Prostate gland (tissue), 2 donors: ENCODE measurements at regions not wholly inside any gene's neighbourhood (a gene's known extent, or its start where the extent isn't known, plus 50 kb on each side); places are given as distances from the start of the nearest gene placed in this dataset.
"Not testable (repeated sequence)": the region's sequence is repeated elsewhere in the genome, so short reads cannot be mapped to it uniquely, and the experiment has no call there.

Source experiments
- DNase-seq: peaks from one replicate; pipeline ENCODE4 v3.0.0-alpha.2; 2019; ENCODE audit warnings: low spot score
- H3K27ac ChIP-seq, 2 donors: fragments of 200-600 bp; sonication (generic); 2 replicates each; pipeline ENCODE4 v1.5.1; 2017 to 2019
- H3K27me3 ChIP-seq: fragments of 200-600 bp; sonication (generic); replicated peaks from 2 replicates; pipeline ENCODE4 v1.5.1; 2019; ENCODE audit not compliant: insufficient read depth
- H3K36me3 ChIP-seq, 2 donors: fragments of 200-600 bp; sonication (generic); 1 replicate in 1 of 2; 2 replicates in 1 of 2; pipeline versions ENCODE4 v1.5.1 to v1.8.1; 2017 to 2019
- H3K4me1 ChIP-seq: fragments of 200-600 bp; sonication (generic); replicated peaks from 2 replicates; pipeline ENCODE4 v1.5.1; 2019
- H3K4me3 ChIP-seq, 2 donors: fragments of 200-600 bp; sonication (generic); 2 replicates each; pipeline ENCODE4 v1.5.1; 2017 to 2019
- H3K9me3 ChIP-seq: fragments of 200-600 bp; sonication (generic); 2 replicates; pipeline ENCODE4 v1.5.1; 2017
- CTCF ChIP-seq, 4 experiments: fragments of 200-600 bp in 2 of 4; fragments of 450-650 bp in 2 of 4; sonication (generic) in 2 of 4; IDR thresholded peaks; 1 replicate in 3 of 4; 2 replicates in 1 of 4; pipeline ENCODE4 v1.5.1; 2016 to 2019; ENCODE audit warnings: antibody characterized with exemption in 4 of 4, mild to moderate bottlenecking in 2 of 4, moderate library complexity in 2 of 4
- POLR2A ChIP-seq: fragments of 450-650 bp; IDR thresholded peaks from one replicate; pipeline ENCODE4 v1.6.1; 2016; ENCODE audit warnings: antibody characterized with exemption, mild to moderate bottlenecking
- POLR2AphosphoS5 ChIP-seq: sonication (generic); formaldehyde crosslinking; IDR thresholded peaks from one replicate; pipeline ENCODE4 v1.6.1; 2017; ENCODE audit warnings: antibody characterized with exemption
- WGBS: methylation state at CpG from one replicate; pipeline ENCODE4 v1.1.5; 2018; 5-methylcytosine and 5-hydroxymethylcytosine counted together
- intact Hi-C: fragments of 100-400 bp; cut with DNase I; formaldehyde crosslinking; loops from one replicate; pipeline ENCODE4 v1.14.2; 2022

DNA sequence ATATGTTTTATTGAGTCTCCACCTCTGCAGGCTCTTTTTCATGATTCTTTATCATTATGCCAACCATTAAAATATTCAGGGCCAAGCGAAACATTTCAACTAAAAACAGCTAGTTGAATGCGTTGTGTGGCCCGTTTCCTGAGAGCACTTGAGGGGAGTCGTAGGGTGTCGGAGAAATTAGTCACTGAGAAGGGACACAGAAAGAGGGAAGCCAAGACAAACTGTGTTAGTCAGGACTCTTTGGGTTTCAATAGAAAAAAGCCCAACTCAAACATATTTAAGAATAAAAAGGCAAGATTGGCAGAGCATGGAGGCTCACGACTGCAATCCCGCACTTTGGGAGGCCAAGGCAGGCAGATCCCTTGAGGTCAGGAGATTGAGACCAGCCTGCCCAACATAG, 58.9 kb downstream of the MAFB start:
- H3K27me3 ChIP-seq = no peaks in the 10 kb centered on the region
- WGBS = 98% methylated on average over 7 of the region's 7 CpGs
- DNase-seq = no peak
- intact Hi-C loops = no loop called here
- no peak overlapping the region for H3K4me3 ChIP-seq
- H3K27ac ChIP-seq = no peak overlapping the region
- H3K36me3 ChIP-seq = no peaks in the 10 kb centered on the region
- no peaks in the 10 kb centered on the region for H3K4me1 ChIP-seq
- no peaks in the 10 kb centered on the region for H3K9me3 ChIP-seq
- TF ChIP-seq CTCF (IDR thresholded peaks at IDR 0.05) (no peak), POLR2A (no peak), POLR2AphosphoS5 (no peak)

- Histone ChIP-seq H3K4me1 (no peaks in the 10 kb centered on the region), H3K4me3 (no peak overlapping the region), H3K9me3 (no peaks in the 10 kb centered on the region), H3K36me3 (no peaks in the 10 kb centered on the region), H3K27ac (no peak overlapping the region), H3K27me3 (no peaks in the 10 kb centered on the region)
- TF ChIP-seq POLR2A (no peak), CTCF (IDR thresholded peaks at IDR 0.05) (no peak), POLR2AphosphoS5 (no peak)
- intact Hi-C loops = no loop called here
- WGBS = 45% methylated on average over 10 of the region's 10 CpGs
- no peak for DNase-seq
Measured at GRCh38 chr20:40628877-40629276, 60.2 kb downstream of the MAFB start.

DNA sequence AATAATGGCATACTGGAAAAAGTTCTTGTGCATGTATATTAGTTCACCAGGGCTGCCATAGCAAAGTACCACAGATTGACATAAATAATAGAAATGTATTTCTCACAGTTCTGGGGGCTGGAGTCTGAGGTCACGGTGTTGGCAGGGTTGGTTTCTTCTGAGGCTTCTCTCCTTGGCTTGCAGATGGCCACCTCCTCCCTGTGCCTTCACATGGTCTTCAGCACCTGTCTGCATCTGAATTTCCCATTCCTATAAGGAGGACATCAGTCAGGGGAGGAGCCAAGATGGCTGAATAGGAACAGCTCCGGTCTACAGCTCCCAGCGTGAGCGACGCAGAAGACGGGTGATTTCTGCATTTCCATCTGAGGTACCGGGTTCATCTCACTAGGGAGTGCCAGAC, 70.0 kb downstream of the MAFB start:
- intact Hi-C loops, DNase-seq, H3K36me3 ChIP-seq, H3K4me1 ChIP-seq, H3K9me3 ChIP-seq, H3K27me3 ChIP-seq, H3K27ac ChIP-seq, H3K4me3 ChIP-seq: not testable (repeated sequence)
- 94% methylated on average over 6 of the region's 7 CpGs for WGBS

DNA sequence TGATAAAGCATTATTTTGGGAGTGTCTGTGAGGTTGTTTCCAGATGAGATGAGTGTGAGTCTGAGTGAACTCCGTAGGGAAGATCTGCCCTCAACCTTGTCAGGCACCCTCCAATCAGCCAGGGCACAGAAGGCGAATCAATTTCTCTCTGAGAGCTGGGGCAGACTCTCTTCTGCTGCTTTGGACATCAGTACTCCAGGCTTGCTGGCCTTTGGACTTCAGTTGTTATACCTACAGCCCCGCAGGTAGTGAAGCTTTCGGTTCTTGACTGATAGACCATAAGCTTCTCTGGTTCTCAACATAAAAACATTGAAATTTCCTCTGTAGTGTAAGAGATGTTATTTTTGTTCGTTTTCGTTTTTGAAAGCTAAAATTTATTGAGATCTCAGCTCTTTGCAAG, 71.4 kb downstream of the MAFB start:
- WGBS = 90% methylated on average over 6 of the region's 6 CpGs
- no peaks in the 10 kb centered on the region for H3K9me3 ChIP-seq
- no peak for DNase-seq
- H3K36me3 ChIP-seq = no peaks in the 10 kb centered on the region
- H3K4me1 ChIP-seq = no peaks in the 10 kb centered on the region
- no peaks in the 10 kb centered on the region for H3K27me3 ChIP-seq
- intact Hi-C loops = no loop called here
- TF ChIP-seq CTCF (IDR thresholded peaks at IDR 0.05) (no peak), POLR2A (no peak), POLR2AphosphoS5 (no peak)
- H3K27ac ChIP-seq = no peak overlapping the region
- H3K4me3 ChIP-seq = no peak overlapping the region

DNA sequence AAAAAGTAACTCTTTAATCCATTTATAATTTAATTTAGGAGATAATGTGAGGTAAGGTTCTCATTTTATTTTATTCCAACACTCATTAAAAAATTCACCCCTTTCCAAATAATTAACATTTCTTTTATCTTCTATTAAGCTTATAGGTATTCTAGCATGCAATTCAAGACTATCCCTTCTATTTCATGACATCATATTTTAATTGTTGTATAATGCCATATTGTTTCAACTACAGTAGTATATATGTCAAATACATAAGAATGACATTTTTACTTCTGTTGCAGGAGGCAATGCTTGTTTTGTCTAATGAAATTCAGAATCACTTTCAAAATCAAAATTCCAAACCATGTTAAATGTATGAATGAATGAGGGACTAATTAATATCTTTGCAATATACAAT, 76.2 kb downstream of the MAFB start:
- no peaks in the 10 kb centered on the region for H3K4me1 ChIP-seq
- H3K36me3 ChIP-seq = no peaks in the 10 kb centered on the region
- H3K4me3 ChIP-seq = no peak overlapping the region
- TF ChIP-seq CTCF (IDR thresholded peaks at IDR 0.05) = no peak
- no peak for TF ChIP-seq POLR2AphosphoS5
- TF ChIP-seq POLR2A = no peak
- no peaks in the 10 kb centered on the region for H3K27me3 ChIP-seq
- intact Hi-C loops = no loop called here
- no peaks in the 10 kb centered on the region for H3K9me3 ChIP-seq
- H3K27ac ChIP-seq = no peak overlapping the region
- no peak for DNase-seq
